SK-N-SH treated with all-trans-retinoic acid at 6 μM for 48 hours (cell line): ENCODE measurements at regions not wholly inside any gene's neighbourhood (a gene's known extent, or its start where the extent isn't known, plus 50 kb on each side); places are given as distances from the start of the nearest gene placed in this dataset.
"Not testable (repeated sequence)": the region's sequence is repeated elsewhere in the genome, so short reads cannot be mapped to it uniquely, and the experiment has no call there.

Experiments used
- ARNTL ChIP-seq: fragments of 450-650 bp; formaldehyde crosslinking; IDR thresholded peaks from 2 replicates; pipeline ENCODE4 v1.5.0; 2020; ENCODE audit warnings: low read depth, mild to moderate bottlenecking, moderate library complexity, borderline replicate concordance
- PATZ1 ChIP-seq: fragments of 250-450 bp; sonication (Bioruptor Pico); IDR thresholded peaks from 2 replicates; pipeline ENCODE4 v1.8.0; 2020; ENCODE audit warnings: mild to moderate bottlenecking, moderate library complexity, borderline replicate concordance
- PPARA ChIP-seq: fragments of 250-450 bp; sonication (Bioruptor Pico); IDR thresholded peaks from 2 replicates; pipeline ENCODE4 v1.5.0; 2020; ENCODE audit warnings: mild to moderate bottlenecking, borderline replicate concordance
- TCF4 ChIP-seq: fragments of 250-450 bp; sonication (Bioruptor Pico); IDR thresholded peaks from 2 replicates; pipeline ENCODE4 v1.8.0; 2021; ENCODE audit warnings: mild to moderate bottlenecking, moderate library complexity, borderline replicate concordance
- ZFP30 ChIP-seq: fragments of 450-650 bp; formaldehyde crosslinking; IDR thresholded peaks from 2 replicates; pipeline ENCODE4 v1.5.0; 2022; ENCODE audit warnings: mild to moderate bottlenecking, moderate library complexity

GRCh38 chr7:156321430-156321829 lies 319.1 kb upstream of the RNF32 start:
- not testable (repeated sequence) for TF ChIP-seq PPARA; TCF4; ARNTL (CRISPR knock-in tag); ZFP30 (CRISPR knock-in tag); PATZ1
